GM21528 (cell line): ENCODE measurements at regions not wholly inside any gene's neighbourhood (a gene's known extent, or its start where the extent isn't known, plus 50 kb on each side); places are given as distances from the start of the nearest gene placed in this dataset.

Source experiments
- ATAC-seq: cut with Tn5 transposase; IDR thresholded peaks from one replicate; pipeline ENCODE4 v1.9.1; 2021; ENCODE audit warnings: mild to moderate bottlenecking, moderate library complexity; ENCODE audit not compliant: unreplicated experiment, low FRiP score

GRCh38 chr16:85162478-85163277 is 50.4 kb upstream of the CIBAR2 start:
- ATAC-seq, result no peak

GRCh38 chr16:85163278-85164112 is 51.2 kb upstream of the CIBAR2 start:
- no peak for ATAC-seq

GRCh38 chr16:85164431-85164830 is 52.2 kb upstream of the CIBAR2 start:
- ATAC-seq, result no peak

GRCh38 chr16:85164838-85165516 is 52.7 kb upstream of the CIBAR2 start:
- no peak for ATAC-seq

GRCh38 chr16:85165781-85166180 is 53.5 kb upstream of the CIBAR2 start:
- no peak for ATAC-seq

GRCh38 chr16:85166281-85166680 is 54.0 kb upstream of the CIBAR2 start:
- ATAC-seq, result no peak

GRCh38 chr16:85166699-85167588 is 54.7 kb upstream of the CIBAR2 start:
- ATAC-seq, result no peak

GRCh38 chr16:85167589-85168537 is 55.6 kb upstream of the CIBAR2 start:
- ATAC-seq, result no peak

GRCh38 chr16:85168732-85169256 is 56.5 kb upstream of the CIBAR2 start:
- no peak for ATAC-seq

- ATAC-seq, result no peak
Observed at GRCh38 chr16:85169333-85170065, 57.2 kb upstream of the CIBAR2 start.

- no peak for ATAC-seq
Observed at GRCh38 chr16:85170066-85170491, 57.8 kb upstream of the CIBAR2 start.

- ATAC-seq, result no peak
Observed at GRCh38 chr16:85170590-85171003, 58.3 kb upstream of the CIBAR2 start.

GRCh38 chr16:85171004-85171758 is 58.9 kb upstream of the CIBAR2 start:
- ATAC-seq, result no peak

- ATAC-seq, result no peak
Observed at GRCh38 chr16:85171759-85172454, 59.6 kb upstream of the CIBAR2 start.

GRCh38 chr16:85172455-85173145 is 60.3 kb upstream of the CIBAR2 start:
- no peak for ATAC-seq
